ENCODE measurements at regions not wholly inside any gene's neighbourhood (a gene's known extent, or its start where the extent isn't known, plus 50 kb on each side); places are given as distances from the start of the nearest gene placed in this dataset.

GRCh38 chr21:25459993-25460392 is 147.3 kb downstream of the MRPL39 start:
- TF ChIP-seq HNF4G (IDR thresholded peaks at IDR 0.05) (no peak), RAD21 (IDR thresholded peaks at IDR 0.05) (no peak), MAX (IDR thresholded peaks at IDR 0.05) (no peak), REST (IDR thresholded peaks at IDR 0.05) (no peak), EGR1 (IDR thresholded peaks at IDR 0.05; ENCODE audit: low read depth in 2 of 2) (no peak), FOXA2 (IDR thresholded peaks at IDR 0.05) (no peak), CTCF (IDR thresholded peaks at IDR 0.05; ENCODE audit: low read depth, low read length, missing input control) (no peak), TAF1 (conservative IDR thresholded peaks at IDR 0.05) (no peak), JUND (IDR thresholded peaks at IDR 0.05) (no peak), SP1 (IDR thresholded peaks at IDR 0.05) (no peak), HNF4A (conservative IDR thresholded peaks at IDR 0.05) (no peak), NR2F2 (IDR thresholded peaks at IDR 0.05) (no peak), GABPA (IDR thresholded peaks at IDR 0.05 in 1 of 2, conservative IDR thresholded peaks at IDR 0.05 in 1 of 2) (no peak), ZBTB33 (IDR thresholded peaks at IDR 0.05) (no peak), RXRA (IDR thresholded peaks at IDR 0.05) (no peak), FOXA1 (IDR thresholded peaks at IDR 0.05) (no peak), ATF3 (IDR thresholded peaks at IDR 0.05) (no peak)
- Histone ChIP-seq H3K4me3 (ENCODE audit: low read depth in 1 of 3, low read length in 3 of 3) (no peak overlapping the region), H3K9me3 (ENCODE audit: control insufficient read depth in 4 of 4, low read length in 3 of 4) (no peaks in the 10 kb centered on the region), H3K36me3 (ENCODE audit: control insufficient read depth in 4 of 4, insufficient read depth in 3 of 4, low read depth in 1 of 4, low read length in 3 of 4) (no peaks in the 10 kb centered on the region), H3K27me3 (ENCODE audit: control insufficient read depth in 4 of 4, insufficient read depth in 4 of 4, low read length in 3 of 4) (no peaks in the 10 kb centered on the region), H3K4me1 (ENCODE audit: control insufficient read depth in 4 of 4, insufficient read depth in 4 of 4, low read length in 3 of 4) (peaks cover 1 to 6% (median 4%) of the 10 kb centered on the region in 4 donors), H3K9ac (ENCODE audit: low read depth in 1 of 2, low read length in 2 of 2) (no peak overlapping the region), H3K27ac (ENCODE audit: low read depth in 1 of 2, low read length in 2 of 2) (no peak overlapping the region)
- no peak for DNase-seq (ENCODE audit: low spot score)
- WGBS, result 91% methylated on average over 1 of the region's 1 CpG

GRCh38 chr21:25459365-25459764 is 147.9 kb downstream of the MRPL39 start:
- Histone ChIP-seq H3K27me3 (ENCODE audit: control insufficient read depth in 4 of 4, insufficient read depth in 4 of 4, low read length in 3 of 4) (no peaks in the 10 kb centered on the region), H3K4me1 (ENCODE audit: control insufficient read depth in 4 of 4, insufficient read depth in 4 of 4, low read length in 3 of 4) (peaks cover 1 to 6% (median 4%) of the 10 kb centered on the region in 4 donors), H3K27ac (ENCODE audit: low read depth in 1 of 2, low read length in 2 of 2) (no peak overlapping the region), H3K9ac (ENCODE audit: low read depth in 1 of 2, low read length in 2 of 2) (no peak overlapping the region), H3K9me3 (ENCODE audit: control insufficient read depth in 4 of 4, low read length in 3 of 4) (no peaks in the 10 kb centered on the region), H3K36me3 (ENCODE audit: control insufficient read depth in 4 of 4, insufficient read depth in 3 of 4, low read depth in 1 of 4, low read length in 3 of 4) (no peaks in the 10 kb centered on the region), H3K4me3 (ENCODE audit: low read depth in 1 of 3, low read length in 3 of 3) (no peak overlapping the region)
- DNase-seq (ENCODE audit: low spot score), result no peak
- TF ChIP-seq SP1 (IDR thresholded peaks at IDR 0.05), result no peak
- TF ChIP-seq JUND (IDR thresholded peaks at IDR 0.05), result no peak
- TF ChIP-seq HNF4G (IDR thresholded peaks at IDR 0.05), result no peak
- no peak for TF ChIP-seq EGR1 (IDR thresholded peaks at IDR 0.05; ENCODE audit: low read depth in 2 of 2)
- no peak for TF ChIP-seq REST (IDR thresholded peaks at IDR 0.05)
- TF ChIP-seq RXRA (IDR thresholded peaks at IDR 0.05), result no peak
- TF ChIP-seq CTCF (IDR thresholded peaks at IDR 0.05; ENCODE audit: low read depth, low read length, missing input control), result no peak
